Skeletal muscle satellite cell (primary cell): ENCODE measurements at regions not wholly inside any gene's neighbourhood (a gene's known extent, or its start where the extent isn't known, plus 50 kb on each side); places are given as distances from the start of the nearest gene placed in this dataset.
"Not testable (repeated sequence)": the region's sequence is repeated elsewhere in the genome, so short reads cannot be mapped to it uniquely, and the experiment has no call there.

Experiments used
- H3K27me3 ChIP-seq: 2 replicates; pipeline ENCODE4 v1.7.0; 2013; ENCODE audit warnings: low read length; ENCODE audit not compliant: control insufficient read depth, insufficient read depth
- H3K36me3 ChIP-seq: 2 replicates; pipeline ENCODE4 v1.7.0; 2013; ENCODE audit warnings: mild to moderate bottlenecking, control low read depth, low read length; ENCODE audit not compliant: insufficient read depth
- H3K4me1 ChIP-seq: 2 replicates; pipeline ENCODE4 v1.7.0; 2013; ENCODE audit warnings: low read length; ENCODE audit not compliant: control insufficient read depth, insufficient read depth
- H3K4me2 ChIP-seq: 2 replicates; pipeline ENCODE4 v1.7.0; 2013; ENCODE audit warnings: mild to moderate bottlenecking, low read length
- H3K4me3 ChIP-seq: 2 replicates; pipeline ENCODE4 v1.7.0; 2013; ENCODE audit warnings: low read length
- H3K9ac ChIP-seq: 2 replicates; pipeline ENCODE4 v1.7.0; 2013; ENCODE audit warnings: mild to moderate bottlenecking, low read depth, low read length, moderate library complexity
- H3K9me3 ChIP-seq: replicated peaks from 2 replicates; pipeline ENCODE4 v1.7.0; 2013; ENCODE audit warnings: mild to moderate bottlenecking, control low read depth, low read length

DNA sequence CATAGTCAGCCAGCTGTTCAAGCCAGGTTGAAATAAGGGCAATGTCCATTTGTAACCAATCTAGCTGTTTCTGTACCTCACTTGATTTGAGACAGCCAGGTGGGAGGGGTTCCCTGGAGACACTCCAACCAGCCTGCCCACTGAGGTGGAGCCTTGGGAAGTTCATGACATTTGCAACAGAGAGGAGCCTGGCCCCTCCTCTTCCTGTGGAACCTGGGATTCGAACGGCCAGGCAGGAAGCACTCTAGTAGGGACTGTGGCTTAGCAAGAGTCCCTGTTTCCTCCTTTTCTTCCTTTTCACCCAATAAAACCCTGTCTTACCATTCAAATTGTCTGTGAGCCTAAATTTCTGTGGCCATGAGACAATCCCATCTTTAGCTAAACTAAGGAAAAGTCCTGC lies 312.3 kb upstream of the NMUR2 start:
- Histone ChIP-seq H3K27me3 (no peaks in the 10 kb centered on the region), H3K4me1 (no peaks in the 10 kb centered on the region), H3K4me3 (no peak overlapping the region), H3K4me2 (no peak overlapping the region), H3K9ac (no peak overlapping the region), H3K9me3 (no peaks in the 10 kb centered on the region), H3K36me3 (no peaks in the 10 kb centered on the region)

- H3K9ac ChIP-seq, result no peak overlapping the region
- H3K27me3 ChIP-seq, result no peaks in the 10 kb centered on the region
- peaks cover 5% of the 10 kb centered on the region for H3K9me3 ChIP-seq
- H3K36me3 ChIP-seq, result no peaks in the 10 kb centered on the region
- no peaks in the 10 kb centered on the region for H3K4me1 ChIP-seq
- no peak overlapping the region for H3K4me3 ChIP-seq
- H3K4me2 ChIP-seq, result no peak overlapping the region
Observed at GRCh38 chr5:152723482-152723881, 318.4 kb upstream of the NMUR2 start.

- Histone ChIP-seq H3K4me1 (no peaks in the 10 kb centered on the region), H3K9ac (no peak overlapping the region)
Observed at GRCh38 chr5:152730176-152730575, 325.1 kb upstream of the NMUR2 start.

GRCh38 chr5:152736906-152737305 lies 331.8 kb upstream of the NMUR2 start:
- Histone ChIP-seq H3K4me2 (no peak overlapping the region), H3K27me3 (no peaks in the 10 kb centered on the region), H3K4me3 (no peak overlapping the region), H3K9me3 (no peaks in the 10 kb centered on the region), H3K4me1 (no peaks in the 10 kb centered on the region), H3K9ac (no peak overlapping the region), H3K36me3 (no peaks in the 10 kb centered on the region)

More at GRCh38 chr5:152730176-152730575, 325.1 kb upstream of the NMUR2 start:
- H3K36me3 ChIP-seq, result no peaks in the 10 kb centered on the region
- no peaks in the 10 kb centered on the region for H3K9me3 ChIP-seq
- H3K27me3 ChIP-seq, result no peaks in the 10 kb centered on the region
- H3K4me3 ChIP-seq, result no peak overlapping the region
- no peak overlapping the region for H3K4me2 ChIP-seq

DNA sequence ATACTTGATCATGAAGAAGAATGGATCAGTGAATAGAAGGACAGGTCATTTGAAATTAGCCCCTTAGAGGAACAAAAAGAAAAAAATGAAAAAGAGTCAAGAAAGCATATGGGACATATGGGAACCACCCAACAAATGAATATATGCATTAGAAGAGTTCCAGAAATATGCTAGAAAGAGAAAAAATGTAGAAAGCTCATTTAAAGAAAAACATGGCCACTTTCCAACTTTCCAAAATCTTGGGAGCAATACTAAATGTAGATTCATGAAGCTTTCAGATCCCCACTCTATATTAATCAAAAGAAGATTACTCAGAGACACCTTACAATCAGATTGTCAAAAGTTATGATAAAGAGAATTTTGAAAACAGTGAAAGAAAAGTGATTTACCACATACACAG lies 334.8 kb upstream of the NMUR2 start:
- H3K27me3 ChIP-seq, result no peaks in the 10 kb centered on the region
- H3K9ac ChIP-seq, result no peak overlapping the region
- H3K4me3 ChIP-seq, result no peak overlapping the region
- no peaks in the 10 kb centered on the region for H3K36me3 ChIP-seq
- no peaks in the 10 kb centered on the region for H3K9me3 ChIP-seq
- H3K4me2 ChIP-seq, result no peak overlapping the region
- H3K4me1 ChIP-seq, result no peaks in the 10 kb centered on the region

DNA sequence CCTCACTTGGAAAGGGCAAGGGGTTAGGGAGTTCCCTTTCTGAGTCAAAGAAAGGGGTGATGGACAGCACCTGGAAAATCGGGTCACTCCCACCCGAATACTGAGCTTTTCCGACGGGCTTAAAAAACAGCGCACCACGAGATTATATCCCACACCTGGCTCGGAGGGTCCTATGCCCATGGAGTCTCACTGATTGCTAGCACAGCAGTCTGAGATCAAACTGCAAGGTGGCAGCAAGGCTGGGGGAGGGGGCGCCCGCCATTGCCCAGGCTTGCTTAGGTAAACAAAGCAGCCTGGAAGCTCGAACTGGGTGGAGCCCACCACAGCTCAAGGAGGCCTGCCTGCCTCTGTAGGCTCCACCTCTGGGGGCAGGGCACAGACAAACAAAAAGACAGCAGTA lies 336.0 kb upstream of the NMUR2 start:
- H3K4me1 ChIP-seq, H3K27me3 ChIP-seq, H3K4me2 ChIP-seq, H3K4me3 ChIP-seq, H3K9me3 ChIP-seq, H3K36me3 ChIP-seq, H3K9ac ChIP-seq: not testable (repeated sequence)

GRCh38 chr5:152787709-152788217 lies 382.7 kb upstream of the NMUR2 start:
- H3K4me2 ChIP-seq, H3K27me3 ChIP-seq, H3K9me3 ChIP-seq, H3K4me3 ChIP-seq, H3K36me3 ChIP-seq, H3K4me1 ChIP-seq, H3K9ac ChIP-seq: not testable (repeated sequence)

- Histone ChIP-seq H3K27me3 (no peaks in the 10 kb centered on the region), H3K36me3 (no peaks in the 10 kb centered on the region), H3K9me3 (no peaks in the 10 kb centered on the region), H3K4me1 (no peaks in the 10 kb centered on the region), H3K9ac (no peak overlapping the region), H3K4me2 (no peak overlapping the region), H3K4me3 (no peak overlapping the region)
Observed at GRCh38 chr5:152801886-152802285, 396.8 kb upstream of the NMUR2 start.

GRCh38 chr5:152804179-152804578 lies 399.1 kb upstream of the NMUR2 start:
- Histone ChIP-seq H3K9me3 (no peaks in the 10 kb centered on the region), H3K9ac (no peak overlapping the region), H3K27me3 (no peaks in the 10 kb centered on the region), H3K4me2 (no peak overlapping the region), H3K4me3 (no peak overlapping the region), H3K4me1 (no peaks in the 10 kb centered on the region), H3K36me3 (no peaks in the 10 kb centered on the region)

DNA sequence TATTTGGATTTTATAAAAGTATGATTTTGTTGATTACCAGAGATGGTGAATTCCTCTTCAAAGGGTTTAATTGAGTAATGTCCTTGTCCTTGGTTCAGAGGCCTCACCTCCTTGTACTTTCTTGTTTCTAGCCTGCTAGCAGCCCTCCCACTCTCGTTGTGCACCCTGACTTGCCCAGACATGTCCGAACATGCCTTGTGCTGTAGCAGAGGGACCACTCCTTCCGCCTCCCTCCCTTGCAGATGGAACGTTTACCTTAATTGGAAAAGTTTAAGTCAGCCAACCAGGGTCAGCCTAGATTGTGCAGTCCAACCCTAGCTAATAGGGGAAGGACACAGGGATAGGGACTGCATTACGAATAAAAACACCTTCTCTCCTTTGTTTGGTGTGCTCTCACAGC lies 406.9 kb upstream of the NMUR2 start:
- no peak overlapping the region for H3K9ac ChIP-seq
- no peaks in the 10 kb centered on the region for H3K4me1 ChIP-seq
- no peak overlapping the region for H3K4me2 ChIP-seq
- H3K9me3 ChIP-seq, result peaks cover 7% of the 10 kb centered on the region
- no peaks in the 10 kb centered on the region for H3K27me3 ChIP-seq
- H3K36me3 ChIP-seq, result no peaks in the 10 kb centered on the region
- no peak overlapping the region for H3K4me3 ChIP-seq

GRCh38 chr5:152813526-152813925 lies 408.4 kb upstream of the NMUR2 start:
- peaks cover 7% of the 10 kb centered on the region for H3K9me3 ChIP-seq
- H3K27me3 ChIP-seq, result no peaks in the 10 kb centered on the region
- H3K4me1 ChIP-seq, result no peaks in the 10 kb centered on the region
- H3K4me2 ChIP-seq, result no peak overlapping the region
- H3K4me3 ChIP-seq, result no peak overlapping the region
- no peak overlapping the region for H3K9ac ChIP-seq
- H3K36me3 ChIP-seq, result no peaks in the 10 kb centered on the region

GRCh38 chr5:152819891-152820290 lies 414.8 kb upstream of the NMUR2 start:
- Histone ChIP-seq H3K36me3 (no peaks in the 10 kb centered on the region), H3K4me2 (no peak overlapping the region), H3K27me3 (no peaks in the 10 kb centered on the region), H3K9me3 (peaks cover 4% of the 10 kb centered on the region), H3K4me3 (no peak overlapping the region), H3K4me1 (no peaks in the 10 kb centered on the region), H3K9ac (no peak overlapping the region)
